NT2/D1 (cell line): ENCODE measurements at regions not wholly inside any gene's neighbourhood (a gene's known extent, or its start where the extent isn't known, plus 50 kb on each side); places are given as distances from the start of the nearest gene placed in this dataset.

Source experiments
- SUZ12 ChIP-seq: IDR thresholded peaks from 2 replicates; pipeline ENCODE4 v1.6.1; 2011; ENCODE audit not compliant: insufficient read length, insufficient read depth; ENCODE audit errors: extremely low read depth
- YY1 ChIP-seq: IDR thresholded peaks from 2 replicates; pipeline ENCODE4 v1.6.1; 2011; ENCODE audit not compliant: insufficient read length, insufficient read depth

DNA sequence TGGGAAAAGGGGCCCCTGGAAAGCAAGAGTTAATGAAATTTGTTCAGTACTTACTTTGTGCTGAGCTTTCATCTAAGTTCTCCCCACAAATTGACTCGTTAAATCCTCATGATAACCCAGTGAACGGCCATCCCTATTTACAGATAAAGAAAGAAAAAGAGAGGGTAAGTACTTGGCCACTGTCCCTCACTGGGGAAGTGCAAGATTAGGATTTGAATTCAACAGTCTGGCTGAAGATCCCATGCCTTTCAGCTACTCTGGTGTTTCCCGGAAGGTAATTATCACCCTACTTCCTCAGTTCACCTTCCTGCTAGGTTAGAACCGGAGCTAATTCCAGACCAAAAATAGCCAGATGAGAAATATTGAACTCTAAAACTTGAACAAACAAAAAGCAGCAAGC, 269.2 kb upstream of the TLE4 start:
- TF ChIP-seq SUZ12 (no peak), YY1 (no peak)
